Endothelial cell of umbilical vein (primary cell): ENCODE measurements at regions not wholly inside any gene's neighbourhood (a gene's known extent, or its start where the extent isn't known, plus 50 kb on each side); places are given as distances from the start of the nearest gene placed in this dataset.

Experiments used
- BruUV-seq: library from RNA; stranded (reverse); fragments of 400-500 nt; replicated peaks from 2 replicates; lab custom pipeline; 2021; lab: Mats Ljungman, UMichigan
- CTCF ChIA-PET: fragments of 300-600, 350-600 bp; sonication (Branson Sonifier 250); formaldehyde crosslinking; loops from one replicate; lab custom pipeline; 2021; ENCODE audit warnings: antibody characterized with exemption, inconsistent platforms; lab: Charles Lee
- POLR2A ChIA-PET: fragments of 300-600, 350-600 bp; sonication (Branson Sonifier 250); formaldehyde crosslinking; loops from one replicate; lab custom pipeline; 2021; ENCODE audit warnings: antibody characterized with exemption, inconsistent platforms; lab: Charles Lee
- DNase-seq: peaks from one replicate; pipeline ENCODE4 v3.0.0-alpha.2; 2011; ENCODE audit warnings: low read depth, low spot score
- FAIRE-seq: peaks from 2 replicates; lab custom pipeline; 2011; peaks lifted over from hg19 to GRCh38; lab: Jason Lieb, UNC
- H2AFZ ChIP-seq: 2 replicates; pipeline ENCODE4 v1.6.0; 2012; ENCODE audit warnings: low read depth, low read length, control low read depth, inconsistent platforms
- H3K27ac ChIP-seq: 2 replicates; pipeline ENCODE4 v1.5.1; 2011; ENCODE audit warnings: low read depth, mild to moderate bottlenecking, control low read depth, low read length, moderate library complexity; ENCODE audit not compliant: insufficient read depth
- H3K27me3 ChIP-seq, 2 experiments: 2 replicates each; pipeline versions ENCODE4 v1.6.0 to v1.6.1; 2011; ENCODE audit warnings: low read length in 2 of 2, mixed read lengths in 1 of 2; ENCODE audit not compliant: control insufficient read depth in 2 of 2, insufficient read depth in 2 of 2
- H3K36me3 ChIP-seq, 2 experiments: 2 replicates in 1 of 2; 3 replicates in 1 of 2; pipeline ENCODE4 v1.5.1; 2011; ENCODE audit warnings: low read length in 2 of 2, mild to moderate bottlenecking in 1 of 2, moderate library complexity in 1 of 2; ENCODE audit not compliant: control insufficient read depth in 2 of 2, insufficient read depth in 2 of 2; ENCODE audit errors: extremely low read depth in 1 of 2
- H3K4me1 ChIP-seq: 3 replicates; pipeline ENCODE4 v1.5.1; 2011; ENCODE audit warnings: mild to moderate bottlenecking, low read length; ENCODE audit not compliant: control insufficient read depth, insufficient read depth; ENCODE audit errors: extremely low read depth
- H3K4me2 ChIP-seq: 2 replicates; pipeline ENCODE4 v1.6.1; 2011; ENCODE audit warnings: low read length, control low read depth, mixed read lengths; ENCODE audit not compliant: insufficient read depth
- H3K4me3 ChIP-seq, 3 experiments: fragments of 200-600 bp in 1 of 3; sonication (generic), shearing (Covaris generic) in 1 of 3; replicated peaks in 1 of 3; 2 replicates each; pipeline ENCODE4 v1.5.1; 2011 to 2016; ENCODE audit warnings: control low read depth in 3 of 3, low read length in 3 of 3, mild to moderate bottlenecking in 2 of 3, inconsistent platforms in 1 of 3, low read depth in 1 of 3, moderate library complexity in 1 of 3; ENCODE audit not compliant: insufficient read depth in 1 of 3
- H3K79me2 ChIP-seq: 2 replicates; pipeline ENCODE4 v1.6.0; 2012; ENCODE audit warnings: low read length, inconsistent platforms; ENCODE audit not compliant: control insufficient read depth, insufficient read depth
- H3K9ac ChIP-seq: replicated peaks from 2 replicates; pipeline ENCODE3; 2011; ENCODE audit warnings: low read length, control low read depth; ENCODE audit not compliant: insufficient read depth; ENCODE audit errors: extremely low read depth
- H3K9me1 ChIP-seq: replicated peaks from 3 replicates; pipeline ENCODE4 v1.6.0; 2011; ENCODE audit warnings: mild to moderate bottlenecking, low read length; ENCODE audit not compliant: control insufficient read depth, insufficient read depth; ENCODE audit errors: extremely low read depth
- H3K9me3 ChIP-seq: replicated peaks from 2 replicates; pipeline ENCODE4 v1.5.1; 2012; ENCODE audit warnings: low read length, inconsistent platforms; ENCODE audit not compliant: control insufficient read depth, insufficient read depth
- H4K20me1 ChIP-seq: replicated peaks from 2 replicates; pipeline ENCODE3; 2011; ENCODE audit warnings: mild to moderate bottlenecking, low read length; ENCODE audit not compliant: control insufficient read depth, insufficient read depth; ENCODE audit errors: extremely low read depth
- FOS ChIP-seq: IDR thresholded peaks from 2 replicates; pipeline ENCODE4 v1.6.1; 2011; ENCODE audit warnings: mild to moderate bottlenecking, low read length, moderate library complexity, borderline replicate concordance; ENCODE audit not compliant: insufficient read depth
- JUN ChIP-seq: IDR thresholded peaks from 2 replicates; pipeline ENCODE4 v1.6.1; 2011; ENCODE audit warnings: borderline replicate concordance, low read depth; ENCODE audit not compliant: insufficient read length, insufficient read depth
- dilution Hi-C: fragments of 300-500 bp; cut with MboI; formaldehyde crosslinking; loops from one replicate; pipeline ENCODE4 v1.15.0; 2019; ENCODE audit warnings: low sequenced_read_pairs; ENCODE audit not compliant: extremely low pct_ligation_motif_present
- intact Hi-C: fragments of 100-400 bp; cut with micrococcal nuclease; formaldehyde crosslinking; loops from one replicate; pipeline ENCODE4 v1.10.0; 2022
- TF ChIP-seq, protein P1 (sequence below): IDR thresholded peaks from 2 replicates; pipeline ENCODE4 v1.6.1; 2011; ENCODE audit not compliant: insufficient read depth, insufficient read length

DNA sequence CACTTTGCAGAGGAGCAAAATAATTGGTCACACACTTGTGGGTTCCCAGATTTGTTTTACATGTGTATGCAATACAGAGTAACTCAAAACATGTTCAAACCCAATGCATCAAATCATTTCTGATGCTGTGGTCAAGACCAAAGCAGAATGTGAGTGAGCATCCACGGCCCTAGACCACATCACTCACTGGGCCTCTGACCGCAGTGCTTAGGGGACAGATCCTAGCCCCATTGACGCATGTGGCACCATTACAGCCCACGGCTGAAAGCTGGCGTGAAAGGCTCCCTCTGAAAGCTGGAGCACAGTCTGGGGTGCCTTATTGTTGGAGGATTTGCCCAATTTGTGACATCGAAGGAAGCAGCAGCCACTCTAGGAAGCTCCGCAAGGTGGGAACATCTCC, 498.8 kb upstream of the TCF4 start:
- POLR2A ChIA-PET: no interaction called here
- H3K27me3 ChIP-seq: no peaks in the 10 kb centered on the region
- BruUV-seq: no TSS peak

DNA sequence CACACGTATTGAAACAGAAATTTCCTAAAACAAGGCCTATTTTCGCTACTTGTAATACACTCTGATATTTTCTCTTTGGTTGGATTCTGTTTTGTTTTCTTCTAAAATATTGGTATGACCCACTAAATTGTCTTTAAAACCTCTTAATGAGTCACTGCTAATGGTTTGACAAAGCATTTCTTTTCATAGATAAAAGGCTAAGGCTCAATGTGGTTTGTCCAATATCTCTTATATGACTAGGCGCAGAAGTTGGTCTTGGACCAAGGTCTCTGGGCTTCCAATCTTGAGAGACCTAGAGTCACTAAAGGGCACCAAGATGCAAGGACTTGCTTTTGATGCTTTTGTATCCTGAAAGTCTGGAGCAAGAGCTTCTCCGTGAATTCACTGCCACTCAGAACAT, 498.2 kb upstream of the TCF4 start:
- no peaks in the 10 kb centered on the region for H3K36me3 ChIP-seq
- no peak overlapping the region for H2AFZ ChIP-seq
- no peaks in the 10 kb centered on the region for H3K27me3 ChIP-seq
- H3K4me2 ChIP-seq: no peak overlapping the region
- H3K27ac ChIP-seq: no peak overlapping the region
- BruUV-seq: no TSS peak
- DNase-seq: no peak
- intact Hi-C loops: no loop called here
- ChIA-PET POLR2A (no interaction called here), CTCF (no interaction called here)
- dilution Hi-C loops: no loop called here
- no peak overlapping the region for H3K9ac ChIP-seq
- no peaks in the 10 kb centered on the region for H3K9me3 ChIP-seq
- TF ChIP-seq JUN: no peak
- TF ChIP-seq FOS: no peak
- TF ChIP-seq, protein P1, sequence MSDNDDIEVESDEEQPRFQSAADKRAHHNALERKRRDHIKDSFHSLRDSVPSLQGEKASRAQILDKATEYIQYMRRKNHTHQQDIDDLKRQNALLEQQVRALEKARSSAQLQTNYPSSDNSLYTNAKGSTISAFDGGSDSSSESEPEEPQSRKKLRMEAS: no peak
- H3K79me2 ChIP-seq: no peaks in the 10 kb centered on the region
- no peak for FAIRE-seq
- H3K4me3 ChIP-seq: no peak overlapping the region
- peaks cover 26% of the 10 kb centered on the region for H3K4me1 ChIP-seq
- no peaks in the 10 kb centered on the region for H4K20me1 ChIP-seq
- H3K9me1 ChIP-seq: no peaks in the 10 kb centered on the region

More for the DNA sequence above, 498.8 kb upstream of the TCF4 start:
- Histone ChIP-seq H3K4me3 (no peak overlapping the region), H4K20me1 (no peaks in the 10 kb centered on the region), H3K4me2 (no peak overlapping the region), H3K9me1 (no peaks in the 10 kb centered on the region), H3K27ac (no peak overlapping the region), H3K9ac (no peak overlapping the region), H3K4me1 (peaks cover 26% of the 10 kb centered on the region), H2AFZ (no peak overlapping the region), H3K79me2 (no peaks in the 10 kb centered on the region), H3K9me3 (no peaks in the 10 kb centered on the region), H3K36me3 (no peaks in the 10 kb centered on the region)
- TF ChIP-seq, protein P1: no peak
- TF ChIP-seq JUN: no peak
- dilution Hi-C loops: no loop called here
- FAIRE-seq: no peak
- intact Hi-C loops: no loop called here
- CTCF ChIA-PET: no interaction called here
- no peak for DNase-seq
